SU-DHL-6 (cell line): ENCODE measurements at regions not wholly inside any gene's neighbourhood (a gene's known extent, or its start where the extent isn't known, plus 50 kb on each side); places are given as distances from the start of the nearest gene placed in this dataset.

Experiments
- CTCF ChIP-seq: fragments of 200-600 bp; sonication (generic); IDR thresholded peaks from one replicate; pipeline ENCODE4 v1.5.1; 2017; ENCODE audit warnings: antibody characterized with exemption, mild to moderate bottlenecking, low read length, moderate library complexity; ENCODE audit not compliant: insufficient read depth, poor library complexity, severe bottlenecking
- EZH2phosphoT487 ChIP-seq: fragments of 200-600 bp; sonication (generic), shearing (Covaris generic); conservative IDR thresholded peaks from 2 replicates; pipeline ENCODE4 v1.6.1; 2018; ENCODE audit warnings: mild to moderate bottlenecking, antibody characterized with exemption, low read length, moderate library complexity, mixed read lengths

- no peak for TF ChIP-seq CTCF
- no peak for TF ChIP-seq EZH2phosphoT487
Measured at GRCh38 chr18:34544930-34545329, 165.2 kb upstream of the DTNA start.
